Activated T-cell treated with anti-CD3 and anti-CD28 coated beads, Interleukin-2, amount 50 U/mL, for 48 hours (primary cell): ENCODE measurements at regions not wholly inside any gene's neighbourhood (a gene's known extent, or its start where the extent isn't known, plus 50 kb on each side); places are given as distances from the start of the nearest gene placed in this dataset.

Source experiments
- DNase-seq, 2 experiments: peaks; one replicate each; pipeline ENCODE4 v3.0.0-alpha.2; 2020

GRCh38 chr3:79910337-79910736 lies 142.5 kb upstream of the ROBO1 start:
- no peak for DNase-seq

- no peak for DNase-seq
Observed at GRCh38 chr3:79906106-79906505, 138.3 kb upstream of the ROBO1 start.

- DNase-seq = no peak
Observed at GRCh38 chr3:79902151-79902550, 134.4 kb upstream of the ROBO1 start.

GRCh38 chr3:79898907-79899306 lies 131.1 kb upstream of the ROBO1 start:
- DNase-seq = no peak

GRCh38 chr3:79896086-79896485 lies 128.3 kb upstream of the ROBO1 start:
- no peak for DNase-seq

GRCh38 chr3:79887213-79887612 lies 119.4 kb upstream of the ROBO1 start:
- DNase-seq = no peak

GRCh38 chr3:79886204-79886603 lies 118.4 kb upstream of the ROBO1 start:
- DNase-seq = no peak

GRCh38 chr3:79885407-79885806 lies 117.6 kb upstream of the ROBO1 start:
- no peak for DNase-seq

GRCh38 chr3:79884354-79884753 lies 116.6 kb upstream of the ROBO1 start:
- DNase-seq = no peak

GRCh38 chr3:79881431-79881830 lies 113.6 kb upstream of the ROBO1 start:
- no peak for DNase-seq

- DNase-seq = no peak
Observed at GRCh38 chr3:79878708-79879107, 110.9 kb upstream of the ROBO1 start.

GRCh38 chr3:79874646-79875045 lies 106.8 kb upstream of the ROBO1 start:
- no peak for DNase-seq

GRCh38 chr3:79872483-79872882 lies 104.7 kb upstream of the ROBO1 start:
- DNase-seq = no peak

GRCh38 chr3:79871656-79872055 lies 103.9 kb upstream of the ROBO1 start:
- DNase-seq = no peak

- DNase-seq = no peak
Observed at GRCh38 chr3:79870313-79870620, 102.5 kb upstream of the ROBO1 start.

GRCh38 chr3:79869461-79870312 lies 101.9 kb upstream of the ROBO1 start:
- no peak for DNase-seq

GRCh38 chr3:79866162-79866561 lies 98.4 kb upstream of the ROBO1 start:
- DNase-seq = no peak

GRCh38 chr3:79864077-79864476 lies 96.3 kb upstream of the ROBO1 start:
- no peak for DNase-seq

- DNase-seq = no peak
Observed at GRCh38 chr3:79848876-79849275, 81.1 kb upstream of the ROBO1 start.

- DNase-seq = no peak
Observed at GRCh38 chr3:79847928-79848327, 80.1 kb upstream of the ROBO1 start.

- no peak for DNase-seq
Observed at GRCh38 chr3:79846148-79846933, 78.5 kb upstream of the ROBO1 start.

GRCh38 chr3:79845546-79845945 lies 77.7 kb upstream of the ROBO1 start:
- DNase-seq = no peak

- no peak for DNase-seq
Observed at GRCh38 chr3:79844176-79844575, 76.4 kb upstream of the ROBO1 start.

- no peak for DNase-seq
Observed at GRCh38 chr3:79843180-79843579, 75.4 kb upstream of the ROBO1 start.

- no peak for DNase-seq
Observed at GRCh38 chr3:79835701-79836100, 67.9 kb upstream of the ROBO1 start.
